Mesendoderm (in vitro differentiated cells): ENCODE measurements at regions not wholly inside any gene's neighbourhood (a gene's known extent, or its start where the extent isn't known, plus 50 kb on each side); places are given as distances from the start of the nearest gene placed in this dataset.

ENCODE experiments used
- DNase-seq: peaks from one replicate; pipeline ENCODE4 v3.0.0; 2013
- H2AK5ac ChIP-seq: 2 replicates; pipeline ENCODE4 v1.6.1; 2013; ENCODE audit warnings: low read length, inconsistent platforms
- H2BK120ac ChIP-seq: 2 replicates; pipeline ENCODE4 v1.6.1; 2013; ENCODE audit warnings: low read depth, mild to moderate bottlenecking, low read length, moderate library complexity, mixed read lengths
- H2BK15ac ChIP-seq: replicated peaks from 2 replicates; pipeline ENCODE4 v1.6.1; 2013; ENCODE audit warnings: low read depth, mild to moderate bottlenecking, moderate library complexity
- H2BK5ac ChIP-seq: 2 replicates; pipeline ENCODE4 v1.6.1; 2013; ENCODE audit warnings: low read length, inconsistent platforms
- H3K18ac ChIP-seq: 2 replicates; pipeline ENCODE4 v1.6.1; 2013; ENCODE audit warnings: mild to moderate bottlenecking, low read length, mixed read lengths
- H3K23ac ChIP-seq: one replicate; pipeline ENCODE4 v1.6.1; 2013; ENCODE audit warnings: low read length
- H3K27ac ChIP-seq: 2 replicates; pipeline ENCODE4 v1.5.1; 2013; ENCODE audit warnings: low read depth, mild to moderate bottlenecking, inconsistent platforms, low read length, moderate library complexity
- H3K27me3 ChIP-seq: 2 replicates; pipeline ENCODE4 v1.6.1; 2013; ENCODE audit warnings: low read length, control low read depth, mild to moderate bottlenecking, inconsistent platforms; ENCODE audit not compliant: insufficient read depth, poor library complexity
- H3K36me3 ChIP-seq: 2 replicates; pipeline ENCODE4 v1.6.1; 2013; ENCODE audit warnings: low read length, inconsistent platforms; ENCODE audit not compliant: control insufficient read depth, insufficient read depth
- H3K4ac ChIP-seq: one replicate; pipeline ENCODE4 v1.6.1; 2013; ENCODE audit warnings: low read depth, mild to moderate bottlenecking, low read length, moderate library complexity
- H3K4me1 ChIP-seq: 2 replicates; pipeline ENCODE4 v1.6.1; 2013; ENCODE audit warnings: low read depth, low read length, inconsistent platforms; ENCODE audit not compliant: control insufficient read depth
- H3K4me2 ChIP-seq: 2 replicates; pipeline ENCODE4 v1.6.1; 2013; ENCODE audit warnings: low read length
- H3K4me3 ChIP-seq: 2 replicates; pipeline ENCODE4 v1.5.1; 2013; ENCODE audit warnings: mild to moderate bottlenecking, low read length
- H3K56ac ChIP-seq: one replicate; pipeline ENCODE4 v1.6.1; 2013; ENCODE audit warnings: low read length
- H3K79me1 ChIP-seq: 2 replicates; pipeline ENCODE4 v1.6.1; 2013; ENCODE audit warnings: low read length, inconsistent platforms
- H3K79me2 ChIP-seq: 2 replicates; pipeline ENCODE4 v1.6.1; 2013; ENCODE audit warnings: mild to moderate bottlenecking, low read length; ENCODE audit not compliant: control insufficient read depth, insufficient read depth
- H3K9ac ChIP-seq: 2 replicates; pipeline ENCODE4 v1.6.1; 2013; ENCODE audit warnings: low read length, inconsistent platforms
- H4K5ac ChIP-seq: one replicate; pipeline ENCODE4 v1.6.1; 2013; ENCODE audit warnings: low read length
- H4K8ac ChIP-seq: one replicate; pipeline ENCODE4 v1.6.1; 2013; ENCODE audit warnings: low read depth, mild to moderate bottlenecking, control low read depth, low read length, moderate library complexity
- WGBS: extraction: QIAGEN DNeasy Blood & Tissue Kit; methylation state at CpG from one replicate; pipeline ENCODE4 v1.1.7; 2013; ENCODE audit warnings: low lambda C conversion rate, missing lambda C conversion rate; ENCODE audit not compliant: insufficient coverage; ENCODE audit errors: extremely low coverage; 5-methylcytosine and 5-hydroxymethylcytosine counted together

DNA sequence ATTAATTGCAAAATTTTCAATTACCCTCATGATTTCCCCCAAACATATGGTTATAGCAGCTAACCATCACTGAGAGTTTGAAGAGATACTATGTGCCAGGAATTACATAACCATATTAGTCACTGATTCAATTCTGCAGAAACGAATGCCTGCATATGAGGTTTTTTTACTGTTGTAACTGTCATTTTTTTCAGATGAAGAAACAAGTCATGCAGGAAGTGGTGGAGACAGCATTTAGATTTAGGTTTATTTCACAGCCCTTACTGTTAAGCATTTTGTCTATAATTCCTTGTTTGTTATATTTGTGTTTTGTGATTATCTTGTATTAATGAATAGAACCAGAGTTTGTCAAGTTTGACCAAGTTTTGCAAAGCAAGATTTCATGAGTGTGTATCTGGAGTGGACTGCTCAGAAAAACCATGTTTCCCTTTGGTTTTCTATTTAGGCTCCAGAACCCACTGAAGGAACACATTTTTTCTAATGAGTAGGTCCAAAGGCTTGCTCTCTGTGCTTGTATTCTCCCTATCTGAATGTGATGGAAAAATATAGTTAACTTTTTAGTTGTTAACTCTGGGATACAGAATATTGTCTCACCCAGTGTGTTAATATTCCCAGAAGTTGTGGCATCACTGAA, 308.5 kb upstream of the ADAMTS5 start:
- H3K4me2 ChIP-seq, result no peak overlapping the region
- no peaks in the 10 kb centered on the region for H3K79me2 ChIP-seq
- H3K36me3 ChIP-seq, result no peaks in the 10 kb centered on the region
- DNase-seq, result no peak
- H4K8ac ChIP-seq, result no peak overlapping the region
- H2BK120ac ChIP-seq, result no peak overlapping the region
- H2BK15ac ChIP-seq, result no peak overlapping the region
- H3K79me1 ChIP-seq, result no peaks in the 10 kb centered on the region
- H3K4me3 ChIP-seq, result no peak overlapping the region
- H3K27me3 ChIP-seq, result no peaks in the 10 kb centered on the region
- H4K5ac ChIP-seq, result no peak overlapping the region
- no peak overlapping the region for H3K56ac ChIP-seq
- no peak overlapping the region for H2AK5ac ChIP-seq
- H3K27ac ChIP-seq, result no peak overlapping the region
- WGBS, result no CpG with 5 or more reads among the region's 1 CpG
- no peak overlapping the region for H3K9ac ChIP-seq
- H3K4ac ChIP-seq, result no peak overlapping the region
- H3K18ac ChIP-seq, result no peak overlapping the region
- no peaks in the 10 kb centered on the region for H3K4me1 ChIP-seq
- H3K23ac ChIP-seq, result no peak overlapping the region
- H2BK5ac ChIP-seq, result no peak overlapping the region

DNA sequence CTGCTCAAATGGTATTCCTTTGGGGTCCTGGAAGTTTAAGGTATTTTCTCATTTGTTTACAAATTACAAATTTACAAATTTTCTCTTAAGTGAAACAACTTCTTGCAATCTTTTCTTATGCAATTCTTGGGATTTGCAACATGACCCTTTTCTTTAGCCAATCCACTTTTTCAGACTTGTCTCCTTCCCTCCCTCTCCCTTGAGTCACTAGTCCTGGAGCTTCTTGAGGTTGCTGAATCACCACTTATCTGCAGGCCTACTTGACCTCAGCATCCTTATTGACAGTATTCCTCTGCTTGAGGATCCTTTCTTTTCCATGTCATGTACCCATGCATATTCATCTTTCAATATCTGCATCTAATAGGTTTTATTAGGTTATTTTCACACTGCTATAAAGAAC, 302.8 kb upstream of the ADAMTS5 start:
- Histone ChIP-seq H2BK120ac (no peak overlapping the region), H3K4ac (no peak overlapping the region), H3K27ac (no peak overlapping the region), H3K36me3 (no peaks in the 10 kb centered on the region), H3K23ac (no peak overlapping the region), H2BK15ac (no peak overlapping the region), H4K5ac (no peak overlapping the region), H3K4me1 (no peaks in the 10 kb centered on the region), H3K4me3 (no peak overlapping the region), H3K79me2 (no peaks in the 10 kb centered on the region), H2BK5ac (no peak overlapping the region), H3K4me2 (no peak overlapping the region), H3K79me1 (no peaks in the 10 kb centered on the region), H3K27me3 (no peaks in the 10 kb centered on the region), H2AK5ac (no peak overlapping the region), H3K56ac (no peak overlapping the region), H3K9ac (no peak overlapping the region), H3K18ac (no peak overlapping the region), H4K8ac (no peak overlapping the region)
- DNase-seq, result peak; percentile 40

DNA sequence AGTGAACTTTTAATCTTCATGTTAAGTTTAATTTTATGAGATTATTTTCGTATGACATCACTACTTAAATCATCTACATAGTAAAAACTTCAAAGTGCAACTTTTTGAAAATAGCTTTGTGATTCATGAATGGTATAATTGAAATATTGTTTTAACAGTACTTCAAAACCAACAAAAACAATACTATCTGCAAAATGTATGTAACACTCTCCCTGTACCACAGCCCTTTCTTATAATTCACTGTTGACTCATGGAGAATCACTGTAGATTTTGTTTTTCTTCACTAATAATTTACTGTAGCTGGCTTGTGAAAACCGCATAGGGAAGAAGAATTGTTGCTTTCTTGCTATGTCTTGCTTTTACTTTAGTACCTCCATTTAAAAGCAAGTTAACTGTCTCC, 301.4 kb upstream of the ADAMTS5 start:
- Histone ChIP-seq H3K9ac (no peak overlapping the region), H3K4me3 (no peak overlapping the region), H2BK5ac (no peak overlapping the region), H2BK120ac (no peak overlapping the region), H3K36me3 (no peaks in the 10 kb centered on the region), H3K27me3 (no peaks in the 10 kb centered on the region), H2AK5ac (no peak overlapping the region), H3K79me1 (no peaks in the 10 kb centered on the region), H4K5ac (no peak overlapping the region), H3K56ac (no peak overlapping the region), H3K4ac (no peak overlapping the region), H3K18ac (no peak overlapping the region), H4K8ac (no peak overlapping the region), H3K23ac (no peak overlapping the region), H3K4me1 (no peaks in the 10 kb centered on the region), H3K4me2 (no peak overlapping the region), H3K79me2 (no peaks in the 10 kb centered on the region), H3K27ac (no peak overlapping the region), H2BK15ac (no peak overlapping the region)
- no peak for DNase-seq
- no CpG with 5 or more reads among the region's 2 CpGs for WGBS

DNA sequence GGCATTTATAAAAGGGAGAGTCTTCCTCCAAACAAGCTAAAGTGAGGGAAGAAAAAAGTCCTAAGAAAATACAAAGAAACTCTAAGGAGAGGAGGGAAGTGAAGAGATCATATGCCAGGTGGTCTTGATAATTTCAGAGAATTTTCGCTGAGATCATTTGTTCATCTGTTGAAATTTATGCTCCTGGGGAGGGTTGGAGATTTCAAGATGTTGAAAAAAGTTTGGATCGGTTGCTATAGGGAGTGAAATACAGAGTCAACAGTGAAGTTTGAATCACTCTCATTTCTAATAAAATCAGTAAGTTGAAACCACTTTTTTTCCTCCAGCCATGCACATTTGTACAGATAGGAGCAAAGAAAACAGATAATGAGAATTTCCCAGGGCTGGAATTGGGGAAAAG, 299.1 kb upstream of the ADAMTS5 start:
- H4K5ac ChIP-seq, result no peak overlapping the region
- DNase-seq, result no peak
- no peak overlapping the region for H2BK15ac ChIP-seq
- no peak overlapping the region for H3K4ac ChIP-seq
- H3K4me2 ChIP-seq, result no peak overlapping the region
- H3K56ac ChIP-seq, result no peak overlapping the region
- no peaks in the 10 kb centered on the region for H3K27me3 ChIP-seq
- no peak overlapping the region for H2BK120ac ChIP-seq
- no peak overlapping the region for H3K18ac ChIP-seq
- no peaks in the 10 kb centered on the region for H3K36me3 ChIP-seq
- H3K79me1 ChIP-seq, result no peaks in the 10 kb centered on the region
- no peaks in the 10 kb centered on the region for H3K4me1 ChIP-seq
- no peak overlapping the region for H2BK5ac ChIP-seq
- no peak overlapping the region for H3K27ac ChIP-seq
- no peak overlapping the region for H4K8ac ChIP-seq
- H3K4me3 ChIP-seq, result no peak overlapping the region
- H3K79me2 ChIP-seq, result no peaks in the 10 kb centered on the region
- no peak overlapping the region for H3K9ac ChIP-seq
- WGBS, result no CpG with 5 or more reads among the region's 2 CpGs
- no peak overlapping the region for H3K23ac ChIP-seq
- no peak overlapping the region for H2AK5ac ChIP-seq

DNA sequence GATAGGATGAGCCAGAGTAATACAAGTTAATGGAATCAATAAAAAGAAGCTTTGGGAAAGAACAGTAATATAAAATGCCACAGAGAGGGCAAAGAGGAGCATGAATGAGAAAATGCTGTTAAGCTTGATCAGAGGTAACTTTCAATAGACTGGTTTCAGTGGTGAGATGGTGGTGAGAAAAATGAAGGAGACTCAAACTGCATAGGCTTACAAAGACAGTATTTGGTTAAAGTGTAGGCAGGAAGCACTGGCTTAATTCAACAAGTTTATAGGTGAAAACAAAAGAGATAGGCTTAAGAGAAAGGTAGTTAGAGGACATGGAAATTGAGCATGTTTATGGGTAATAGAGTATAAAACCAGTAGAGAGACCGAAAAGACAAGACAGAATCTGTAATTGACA, 298.6 kb upstream of the ADAMTS5 start:
- Histone ChIP-seq H3K79me2 (no peaks in the 10 kb centered on the region), H3K4me2 (no peak overlapping the region), H2AK5ac (no peak overlapping the region), H3K36me3 (no peaks in the 10 kb centered on the region), H3K56ac (no peak overlapping the region), H4K8ac (no peak overlapping the region), H3K4me3 (no peak overlapping the region), H2BK120ac (no peak overlapping the region), H3K4me1 (no peaks in the 10 kb centered on the region), H3K4ac (no peak overlapping the region), H2BK5ac (no peak overlapping the region), H4K5ac (no peak overlapping the region), H3K27me3 (no peaks in the 10 kb centered on the region), H3K79me1 (no peaks in the 10 kb centered on the region), H2BK15ac (no peak overlapping the region), H3K23ac (no peak overlapping the region), H3K27ac (no peak overlapping the region), H3K18ac (no peak overlapping the region), H3K9ac (no peak overlapping the region)
- no peak for DNase-seq
- no CpG with 5 or more reads among the region's 1 CpG for WGBS

DNA sequence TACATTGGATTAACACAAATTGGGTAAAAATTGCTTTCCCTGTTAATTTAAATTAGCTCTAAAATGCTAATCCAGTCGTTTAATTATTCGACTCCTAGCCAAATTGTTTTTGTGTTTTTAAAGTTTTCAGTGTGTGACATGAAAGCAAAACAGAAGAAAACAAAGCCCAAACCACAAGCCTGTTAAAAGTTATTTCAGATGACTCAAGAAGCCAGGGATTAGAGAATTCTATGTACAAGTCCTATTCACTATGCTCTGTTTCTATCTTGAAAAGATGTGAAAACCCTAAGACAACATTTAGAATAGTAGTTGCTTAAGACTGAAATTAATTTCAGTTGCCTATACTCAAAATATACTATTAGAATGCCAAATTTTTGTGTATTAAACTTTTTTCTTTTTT, 294.8 kb upstream of the ADAMTS5 start:
- no peaks in the 10 kb centered on the region for H3K36me3 ChIP-seq
- H2BK5ac ChIP-seq, result no peak overlapping the region
- no peak overlapping the region for H3K4me2 ChIP-seq
- no peaks in the 10 kb centered on the region for H3K27me3 ChIP-seq
- WGBS, result no CpG with 5 or more reads among the region's 2 CpGs
- H3K4ac ChIP-seq, result no peak overlapping the region
- no peaks in the 10 kb centered on the region for H3K4me1 ChIP-seq
- no peak for DNase-seq
- H2BK120ac ChIP-seq, result no peak overlapping the region
- no peak overlapping the region for H3K4me3 ChIP-seq
- H3K79me2 ChIP-seq, result no peaks in the 10 kb centered on the region
- H3K18ac ChIP-seq, result no peak overlapping the region
- no peak overlapping the region for H4K8ac ChIP-seq
- no peak overlapping the region for H3K27ac ChIP-seq
- no peak overlapping the region for H3K23ac ChIP-seq
- no peaks in the 10 kb centered on the region for H3K79me1 ChIP-seq
- no peak overlapping the region for H2BK15ac ChIP-seq
- no peak overlapping the region for H4K5ac ChIP-seq
- no peak overlapping the region for H3K56ac ChIP-seq
- H3K9ac ChIP-seq, result no peak overlapping the region
- no peak overlapping the region for H2AK5ac ChIP-seq
